ENCODE measurements at regions not wholly inside any gene's neighbourhood (a gene's known extent, or its start where the extent isn't known, plus 50 kb on each side); places are given as distances from the start of the nearest gene placed in this dataset.

- no peaks in the 10 kb centered on the region for H3K36me3 Mint-ChIP-seq (ENCODE audit: unreplicated experiment)
- H3K27me3 Mint-ChIP-seq (ENCODE audit: unreplicated experiment): no peaks in the 10 kb centered on the region
- TF ChIP-seq, protein P1, sequence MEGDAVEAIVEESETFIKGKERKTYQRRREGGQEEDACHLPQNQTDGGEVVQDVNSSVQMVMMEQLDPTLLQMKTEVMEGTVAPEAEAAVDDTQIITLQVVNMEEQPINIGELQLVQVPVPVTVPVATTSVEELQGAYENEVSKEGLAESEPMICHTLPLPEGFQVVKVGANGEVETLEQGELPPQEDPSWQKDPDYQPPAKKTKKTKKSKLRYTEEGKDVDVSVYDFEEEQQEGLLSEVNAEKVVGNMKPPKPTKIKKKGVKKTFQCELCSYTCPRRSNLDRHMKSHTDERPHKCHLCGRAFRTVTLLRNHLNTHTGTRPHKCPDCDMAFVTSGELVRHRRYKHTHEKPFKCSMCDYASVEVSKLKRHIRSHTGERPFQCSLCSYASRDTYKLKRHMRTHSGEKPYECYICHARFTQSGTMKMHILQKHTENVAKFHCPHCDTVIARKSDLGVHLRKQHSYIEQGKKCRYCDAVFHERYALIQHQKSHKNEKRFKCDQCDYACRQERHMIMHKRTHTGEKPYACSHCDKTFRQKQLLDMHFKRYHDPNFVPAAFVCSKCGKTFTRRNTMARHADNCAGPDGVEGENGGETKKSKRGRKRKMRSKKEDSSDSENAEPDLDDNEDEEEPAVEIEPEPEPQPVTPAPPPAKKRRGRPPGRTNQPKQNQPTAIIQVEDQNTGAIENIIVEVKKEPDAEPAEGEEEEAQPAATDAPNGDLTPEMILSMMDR (IDR thresholded peaks at IDR 0.05): no peak
- no peak overlapping the region for H3K4me3 Mint-ChIP-seq (ENCODE audit: unreplicated experiment)
- H3K4me1 Mint-ChIP-seq (ENCODE audit: unreplicated experiment): no peaks in the 10 kb centered on the region
- no peak overlapping the region for H3K27ac Mint-ChIP-seq (ENCODE audit: unreplicated experiment)
- peaks cover 55% of the 10 kb centered on the region for H3K9me3 Mint-ChIP-seq (ENCODE audit: unreplicated experiment)
- no peak for DNase-seq (ENCODE audit: extremely low spot score, unreplicated experiment)
Observed at GRCh38 chr2:228956701-228957474, 314.2 kb downstream of the PID1 start.

- Mint-ChIP-seq H3K4me1 (ENCODE audit: unreplicated experiment) (no peaks in the 10 kb centered on the region), H3K36me3 (ENCODE audit: unreplicated experiment) (no peaks in the 10 kb centered on the region), H3K9me3 (ENCODE audit: unreplicated experiment) (peaks cover 44% of the 10 kb centered on the region), H3K27me3 (ENCODE audit: unreplicated experiment) (no peaks in the 10 kb centered on the region), H3K27ac (ENCODE audit: unreplicated experiment) (no peak overlapping the region), H3K4me3 (ENCODE audit: unreplicated experiment) (no peak overlapping the region)
- TF ChIP-seq, protein P1 (IDR thresholded peaks at IDR 0.05): no peak
- DNase-seq (ENCODE audit: extremely low spot score, unreplicated experiment): no peak
Observed at GRCh38 chr2:228949831-228950230, 321.3 kb downstream of the PID1 start.

DNA sequence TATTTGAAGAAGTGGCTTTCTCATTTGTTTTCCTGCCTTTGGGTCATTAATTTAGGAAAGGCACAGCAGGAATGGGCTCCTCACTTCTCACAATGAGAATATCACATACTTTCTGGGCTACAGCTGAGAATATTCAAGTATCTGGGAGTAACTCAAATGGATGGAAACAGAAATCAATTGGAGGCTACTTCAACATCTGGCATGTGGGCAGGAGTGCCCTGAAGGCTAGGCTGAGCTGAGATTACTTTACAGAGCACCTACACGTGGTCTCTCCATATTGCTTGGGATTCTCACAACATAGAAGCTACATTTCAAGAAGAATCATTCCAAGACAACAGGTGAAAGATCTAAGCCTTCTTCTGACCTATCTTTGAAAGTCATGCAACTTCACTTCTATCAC lies 325.4 kb downstream of the PID1 start:
- no peaks in the 10 kb centered on the region for H3K36me3 Mint-ChIP-seq (ENCODE audit: unreplicated experiment)
- no peak for DNase-seq (ENCODE audit: extremely low spot score, unreplicated experiment)
- TF ChIP-seq, protein P1 (IDR thresholded peaks at IDR 0.05): no peak
- no peaks in the 10 kb centered on the region for H3K4me1 Mint-ChIP-seq (ENCODE audit: unreplicated experiment)
- peaks cover 40% of the 10 kb centered on the region for H3K9me3 Mint-ChIP-seq (ENCODE audit: unreplicated experiment)
- H3K4me3 Mint-ChIP-seq (ENCODE audit: unreplicated experiment): no peak overlapping the region
- H3K27ac Mint-ChIP-seq (ENCODE audit: unreplicated experiment): no peak overlapping the region
- no peaks in the 10 kb centered on the region for H3K27me3 Mint-ChIP-seq (ENCODE audit: unreplicated experiment)

GRCh38 chr2:228942856-228943255 lies 328.2 kb downstream of the PID1 start:
- Mint-ChIP-seq H3K36me3 (ENCODE audit: unreplicated experiment) (no peaks in the 10 kb centered on the region), H3K27ac (ENCODE audit: unreplicated experiment) (no peak overlapping the region), H3K4me3 (ENCODE audit: unreplicated experiment) (no peak overlapping the region), H3K9me3 (ENCODE audit: unreplicated experiment) (peaks cover 41% of the 10 kb centered on the region), H3K4me1 (ENCODE audit: unreplicated experiment) (no peaks in the 10 kb centered on the region), H3K27me3 (ENCODE audit: unreplicated experiment) (no peaks in the 10 kb centered on the region)
- DNase-seq (ENCODE audit: extremely low spot score, unreplicated experiment): no peak
- TF ChIP-seq, protein P1 (IDR thresholded peaks at IDR 0.05): no peak

DNA sequence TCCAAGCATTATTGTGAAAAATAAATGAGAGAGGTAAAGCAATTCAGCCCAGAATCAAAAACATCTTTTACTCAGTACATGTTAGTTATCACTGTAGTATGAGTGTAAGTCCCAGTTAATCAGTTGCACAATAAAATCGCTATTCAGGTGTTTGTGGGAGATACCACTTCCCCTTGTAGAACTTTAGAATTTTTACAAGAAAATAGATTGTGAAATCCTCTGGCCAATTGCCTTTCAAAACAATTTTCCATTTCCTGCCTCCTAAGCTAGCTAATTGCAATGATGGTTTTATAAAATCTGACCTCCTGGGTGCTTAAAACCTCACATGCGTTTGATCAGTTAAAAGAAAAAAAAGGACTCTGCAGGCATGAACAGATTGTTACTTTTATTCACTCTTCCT lies 332.5 kb downstream of the PID1 start:
- DNase-seq (ENCODE audit: extremely low spot score, unreplicated experiment): no peak
- H3K36me3 Mint-ChIP-seq (ENCODE audit: unreplicated experiment): no peaks in the 10 kb centered on the region
- TF ChIP-seq, protein P1 (IDR thresholded peaks at IDR 0.05): no peak
- H3K4me3 Mint-ChIP-seq (ENCODE audit: unreplicated experiment): no peak overlapping the region
- H3K27me3 Mint-ChIP-seq (ENCODE audit: unreplicated experiment): no peaks in the 10 kb centered on the region
- peaks cover 46% of the 10 kb centered on the region for H3K9me3 Mint-ChIP-seq (ENCODE audit: unreplicated experiment)
- no peaks in the 10 kb centered on the region for H3K4me1 Mint-ChIP-seq (ENCODE audit: unreplicated experiment)
- H3K27ac Mint-ChIP-seq (ENCODE audit: unreplicated experiment): no peak overlapping the region

All from osteocyte (in vitro differentiated cells).